ENCODE measurements at regions not wholly inside any gene's neighbourhood (a gene's known extent, or its start where the extent isn't known, plus 50 kb on each side); places are given as distances from the start of the nearest gene placed in this dataset.

DNA sequence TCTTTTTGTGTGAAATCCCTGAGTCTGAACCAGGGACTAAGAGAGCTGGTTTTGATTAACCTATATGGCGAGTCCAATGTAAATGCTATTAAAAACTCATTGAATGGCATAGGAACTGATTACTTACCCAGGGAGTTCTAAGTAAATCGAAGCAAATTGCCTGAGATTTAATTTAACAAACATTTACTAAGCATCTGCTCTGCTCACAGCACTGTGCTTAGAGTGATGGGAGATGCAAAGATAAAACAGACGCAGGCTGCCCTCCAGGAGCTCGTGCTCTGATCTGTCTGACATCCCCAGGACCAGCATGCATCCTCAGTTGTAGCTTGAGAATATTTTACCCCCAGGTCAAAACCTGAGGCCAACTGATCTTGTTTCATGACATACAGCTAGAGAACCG lies 247.9 kb downstream of the NR2F2 start:
- H3K27me3 ChIP-seq (ENCODE audit: control insufficient read depth in 1 of 2, insufficient read depth in 2 of 2, low read length in 2 of 2) = no peaks in the 10 kb centered on the region
- H3K9ac ChIP-seq (ENCODE audit: low read length in 2 of 2) = no peak overlapping the region
- no peaks in the 10 kb centered on the region for H3K9me3 ChIP-seq (ENCODE audit: control insufficient read depth in 2 of 2, low read length in 2 of 2)
- H3K4me3 ChIP-seq (ENCODE audit: low read length in 2 of 2) = no peak overlapping the region
- no peak overlapping the region for H3K27ac ChIP-seq (ENCODE audit: low read length)
- no peaks in the 10 kb centered on the region for H3K4me1 ChIP-seq (ENCODE audit: control insufficient read depth, insufficient read depth, low read length)
- no peaks in the 10 kb centered on the region for H3K36me3 ChIP-seq (ENCODE audit: control insufficient read depth in 2 of 2, insufficient read depth in 2 of 2, low read length in 2 of 2)

DNA sequence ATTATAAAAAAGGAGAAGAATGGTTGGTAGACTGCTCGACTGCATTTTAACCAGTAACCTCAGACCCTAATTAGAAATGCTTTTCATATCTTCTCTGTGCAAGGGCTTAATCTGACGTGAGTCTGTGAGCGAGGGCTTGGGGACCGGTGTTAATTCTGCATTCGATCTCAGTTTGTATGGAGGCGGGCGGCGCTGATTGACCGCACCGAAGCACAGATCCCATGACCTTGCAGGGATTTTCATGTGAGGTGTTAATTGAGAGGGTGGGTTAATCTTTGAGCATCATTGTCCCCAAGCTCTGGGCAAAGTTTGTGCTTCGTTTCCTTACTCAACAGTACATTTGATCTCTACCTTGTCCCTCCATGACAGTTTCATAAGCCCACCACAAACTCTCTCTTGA lies 250.9 kb downstream of the NR2F2 start:
- H3K4me1 ChIP-seq (ENCODE audit: control insufficient read depth, insufficient read depth, low read length) = no peaks in the 10 kb centered on the region
- no peaks in the 10 kb centered on the region for H3K27me3 ChIP-seq (ENCODE audit: control insufficient read depth in 1 of 2, insufficient read depth in 2 of 2, low read length in 2 of 2)
- H3K9me3 ChIP-seq (ENCODE audit: control insufficient read depth in 2 of 2, low read length in 2 of 2) = no peaks in the 10 kb centered on the region
- no peak overlapping the region for H3K4me3 ChIP-seq (ENCODE audit: low read length in 2 of 2)
- H3K9ac ChIP-seq (ENCODE audit: low read length in 2 of 2) = no peak overlapping the region
- H3K36me3 ChIP-seq (ENCODE audit: control insufficient read depth in 2 of 2, insufficient read depth in 2 of 2, low read length in 2 of 2) = no peaks in the 10 kb centered on the region
- no peak overlapping the region for H3K27ac ChIP-seq (ENCODE audit: low read length)

- Histone ChIP-seq H3K27ac (ENCODE audit: low read length) (no peak overlapping the region), H3K4me3 (ENCODE audit: low read length in 2 of 2) (no peak overlapping the region), H3K4me1 (ENCODE audit: control insufficient read depth, insufficient read depth, low read length) (no peaks in the 10 kb centered on the region), H3K27me3 (ENCODE audit: control insufficient read depth in 1 of 2, insufficient read depth in 2 of 2, low read length in 2 of 2) (no peaks in the 10 kb centered on the region), H3K9ac (ENCODE audit: low read length in 2 of 2) (no peak overlapping the region), H3K36me3 (ENCODE audit: control insufficient read depth in 2 of 2, insufficient read depth in 2 of 2, low read length in 2 of 2) (no peaks in the 10 kb centered on the region), H3K9me3 (ENCODE audit: control insufficient read depth in 2 of 2, low read length in 2 of 2) (no peaks in the 10 kb centered on the region)
Measured at GRCh38 chr15:96582473-96582872, 252.0 kb downstream of the NR2F2 start.

DNA sequence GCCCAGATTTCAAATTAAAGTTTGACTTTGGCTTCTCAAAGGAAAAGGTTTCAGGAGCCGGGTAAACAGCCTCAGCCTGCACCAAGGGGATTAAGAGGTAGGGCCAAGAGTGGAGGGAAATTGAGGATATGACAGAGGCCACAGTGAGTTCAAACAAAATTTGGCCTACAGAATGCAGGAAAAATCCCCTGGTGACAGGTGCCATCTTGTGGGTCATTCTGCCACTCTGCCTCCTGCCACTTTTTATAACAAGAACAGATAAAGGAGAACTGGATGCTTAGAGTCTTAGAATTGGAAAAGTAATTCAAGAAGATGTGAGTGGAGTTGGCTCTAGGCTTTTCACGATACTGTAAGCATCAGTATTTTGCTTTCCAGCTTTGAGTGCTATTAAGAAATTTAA lies 253.2 kb downstream of the NR2F2 start:
- Histone ChIP-seq H3K36me3 (ENCODE audit: control insufficient read depth in 2 of 2, insufficient read depth in 2 of 2, low read length in 2 of 2) (no peaks in the 10 kb centered on the region), H3K9ac (ENCODE audit: low read length in 2 of 2) (no peak overlapping the region), H3K27me3 (ENCODE audit: control insufficient read depth in 1 of 2, insufficient read depth in 2 of 2, low read length in 2 of 2) (no peaks in the 10 kb centered on the region), H3K4me3 (ENCODE audit: low read length in 2 of 2) (no peak overlapping the region), H3K4me1 (ENCODE audit: control insufficient read depth, insufficient read depth, low read length) (no peaks in the 10 kb centered on the region), H3K9me3 (ENCODE audit: control insufficient read depth in 2 of 2, low read length in 2 of 2) (no peaks in the 10 kb centered on the region), H3K27ac (ENCODE audit: low read length) (no peak overlapping the region)

- Histone ChIP-seq H3K27ac (ENCODE audit: low read length) (no peak overlapping the region), H3K4me1 (ENCODE audit: control insufficient read depth, insufficient read depth, low read length) (no peaks in the 10 kb centered on the region), H3K9me3 (ENCODE audit: control insufficient read depth in 2 of 2, low read length in 2 of 2) (no peaks in the 10 kb centered on the region), H3K27me3 (ENCODE audit: control insufficient read depth in 1 of 2, insufficient read depth in 2 of 2, low read length in 2 of 2) (no peaks in the 10 kb centered on the region), H3K4me3 (ENCODE audit: low read length in 2 of 2) (no peak overlapping the region), H3K36me3 (ENCODE audit: control insufficient read depth in 2 of 2, insufficient read depth in 2 of 2, low read length in 2 of 2) (no peaks in the 10 kb centered on the region), H3K9ac (ENCODE audit: low read length in 2 of 2) (no peak overlapping the region)
Measured at GRCh38 chr15:96585484-96586386, 255.2 kb downstream of the NR2F2 start.

GRCh38 chr15:96586901-96587300 lies 256.4 kb downstream of the NR2F2 start:
- Histone ChIP-seq H3K9me3 (ENCODE audit: control insufficient read depth in 2 of 2, low read length in 2 of 2) (no peaks in the 10 kb centered on the region), H3K27me3 (ENCODE audit: control insufficient read depth in 1 of 2, insufficient read depth in 2 of 2, low read length in 2 of 2) (no peaks in the 10 kb centered on the region), H3K27ac (ENCODE audit: low read length) (no peak overlapping the region), H3K9ac (ENCODE audit: low read length in 2 of 2) (no peak overlapping the region), H3K4me1 (ENCODE audit: control insufficient read depth, insufficient read depth, low read length) (no peaks in the 10 kb centered on the region), H3K4me3 (ENCODE audit: low read length in 2 of 2) (no peak overlapping the region), H3K36me3 (ENCODE audit: control insufficient read depth in 2 of 2, insufficient read depth in 2 of 2, low read length in 2 of 2) (no peaks in the 10 kb centered on the region)

- Histone ChIP-seq H3K27ac (ENCODE audit: low read length) (no peak overlapping the region), H3K36me3 (ENCODE audit: control insufficient read depth in 2 of 2, insufficient read depth in 2 of 2, low read length in 2 of 2) (no peaks in the 10 kb centered on the region), H3K9ac (ENCODE audit: low read length in 2 of 2) (no peak overlapping the region), H3K9me3 (ENCODE audit: control insufficient read depth in 2 of 2, low read length in 2 of 2) (no peaks in the 10 kb centered on the region), H3K4me1 (ENCODE audit: control insufficient read depth, insufficient read depth, low read length) (no peaks in the 10 kb centered on the region), H3K4me3 (ENCODE audit: low read length in 2 of 2) (no peak overlapping the region), H3K27me3 (ENCODE audit: control insufficient read depth in 1 of 2, insufficient read depth in 2 of 2, low read length in 2 of 2) (no peaks in the 10 kb centered on the region)
Measured at GRCh38 chr15:96589864-96590263, 259.4 kb downstream of the NR2F2 start.

DNA sequence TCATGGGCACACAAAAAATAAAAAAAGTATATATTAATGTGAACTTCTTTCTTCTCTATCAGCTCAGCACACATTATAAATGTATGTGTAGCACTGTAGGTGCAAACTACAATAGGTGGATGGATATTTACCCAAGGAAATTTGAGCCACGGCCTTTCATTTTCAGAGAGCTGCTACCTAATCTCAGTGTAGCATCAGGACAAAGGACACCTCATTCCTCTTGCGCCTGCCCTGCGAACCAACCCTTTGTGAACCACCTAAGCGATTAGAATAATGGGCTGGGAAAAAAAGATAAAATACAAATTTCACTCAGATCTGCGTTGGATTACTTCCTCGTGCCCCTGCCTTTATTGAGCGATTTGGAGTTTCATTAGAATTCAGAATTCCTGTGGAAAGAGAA lies 263.2 kb downstream of the NR2F2 start:
- H3K4me3 ChIP-seq (ENCODE audit: low read length in 2 of 2) = no peak overlapping the region
- H3K27ac ChIP-seq (ENCODE audit: low read length) = no peak overlapping the region
- no peaks in the 10 kb centered on the region for H3K27me3 ChIP-seq (ENCODE audit: control insufficient read depth in 1 of 2, insufficient read depth in 2 of 2, low read length in 2 of 2)
- H3K36me3 ChIP-seq (ENCODE audit: control insufficient read depth in 2 of 2, insufficient read depth in 2 of 2, low read length in 2 of 2) = no peaks in the 10 kb centered on the region
- H3K9ac ChIP-seq (ENCODE audit: low read length in 2 of 2) = no peak overlapping the region
- no peaks in the 10 kb centered on the region for H3K9me3 ChIP-seq (ENCODE audit: control insufficient read depth in 2 of 2, low read length in 2 of 2)
- H3K4me1 ChIP-seq (ENCODE audit: control insufficient read depth, insufficient read depth, low read length) = no peaks in the 10 kb centered on the region

GRCh38 chr15:96595951-96596350 lies 265.5 kb downstream of the NR2F2 start:
- Histone ChIP-seq H3K9me3 (ENCODE audit: control insufficient read depth in 2 of 2, low read length in 2 of 2) (no peaks in the 10 kb centered on the region), H3K9ac (ENCODE audit: low read length in 2 of 2) (no peak overlapping the region), H3K36me3 (ENCODE audit: control insufficient read depth in 2 of 2, insufficient read depth in 2 of 2, low read length in 2 of 2) (no peaks in the 10 kb centered on the region), H3K27me3 (ENCODE audit: control insufficient read depth in 1 of 2, insufficient read depth in 2 of 2, low read length in 2 of 2) (no peaks in the 10 kb centered on the region), H3K4me1 (ENCODE audit: control insufficient read depth, insufficient read depth, low read length) (no peaks in the 10 kb centered on the region), H3K4me3 (ENCODE audit: low read length in 2 of 2) (no peak overlapping the region), H3K27ac (ENCODE audit: low read length) (no peak overlapping the region)

- Histone ChIP-seq H3K27ac (ENCODE audit: low read length) (no peak overlapping the region), H3K9me3 (ENCODE audit: control insufficient read depth in 2 of 2, low read length in 2 of 2) (no peaks in the 10 kb centered on the region), H3K4me3 (ENCODE audit: low read length in 2 of 2) (no peak overlapping the region), H3K4me1 (ENCODE audit: control insufficient read depth, insufficient read depth, low read length) (no peaks in the 10 kb centered on the region), H3K36me3 (ENCODE audit: control insufficient read depth in 2 of 2, insufficient read depth in 2 of 2, low read length in 2 of 2) (no peaks in the 10 kb centered on the region), H3K27me3 (ENCODE audit: control insufficient read depth in 1 of 2, insufficient read depth in 2 of 2, low read length in 2 of 2) (peaks cover 0 to 2% of the 10 kb centered on the region in 2 donors), H3K9ac (ENCODE audit: low read length in 2 of 2) (no peak overlapping the region)
Measured at GRCh38 chr15:96598514-96598913, 268.0 kb downstream of the NR2F2 start.

GRCh38 chr15:96599268-96599667 lies 268.8 kb downstream of the NR2F2 start:
- no peak overlapping the region for H3K9ac ChIP-seq (ENCODE audit: low read length in 2 of 2)

More at GRCh38 chr15:96599268-96599667, 268.8 kb downstream of the NR2F2 start:
- Histone ChIP-seq H3K27ac (ENCODE audit: low read length) (no peak overlapping the region), H3K9me3 (ENCODE audit: control insufficient read depth in 2 of 2, low read length in 2 of 2) (no peaks in the 10 kb centered on the region), H3K36me3 (ENCODE audit: control insufficient read depth in 2 of 2, insufficient read depth in 2 of 2, low read length in 2 of 2) (no peaks in the 10 kb centered on the region), H3K27me3 (ENCODE audit: control insufficient read depth in 1 of 2, insufficient read depth in 2 of 2, low read length in 2 of 2) (peaks cover 0 to 2% of the 10 kb centered on the region in 2 donors), H3K4me1 (ENCODE audit: control insufficient read depth, insufficient read depth, low read length) (no peaks in the 10 kb centered on the region), H3K4me3 (ENCODE audit: low read length in 2 of 2) (no peak overlapping the region)
